ENCODE measurements at regions not wholly inside any gene's neighbourhood (a gene's known extent, or its start where the extent isn't known, plus 50 kb on each side); places are given as distances from the start of the nearest gene placed in this dataset.

DNA sequence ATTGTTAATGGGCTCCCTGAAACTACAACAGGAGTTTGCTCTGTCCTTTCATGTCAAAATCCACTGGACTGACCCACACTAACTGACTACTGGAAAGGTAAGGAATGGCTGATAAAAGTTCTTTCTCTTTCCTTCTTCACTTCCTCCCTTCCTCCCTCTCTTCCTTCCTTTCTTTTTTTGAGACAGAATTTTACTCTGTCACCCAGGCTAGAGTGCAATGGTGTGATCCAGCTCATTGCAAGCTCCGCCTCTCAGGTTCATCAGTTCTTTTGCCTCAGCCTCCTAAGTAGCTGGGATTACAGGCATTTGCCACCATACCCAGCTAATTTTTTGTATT is 85.2 kb downstream of the IGLL1 start:
- TF ChIP-seq L3MBTL2 (conservative IDR thresholded peaks at IDR 0.05) = no peak
- no peak for TF ChIP-seq LEF1 (IDR thresholded peaks at IDR 0.05; ENCODE audit: borderline replicate concordance)
- TF ChIP-seq FOXA1 (IDR thresholded peaks at IDR 0.05) = no peak
- no peak for TF ChIP-seq CTBP1 (IDR thresholded peaks at IDR 0.05; ENCODE audit: borderline replicate concordance)
- TF ChIP-seq, protein P1, sequence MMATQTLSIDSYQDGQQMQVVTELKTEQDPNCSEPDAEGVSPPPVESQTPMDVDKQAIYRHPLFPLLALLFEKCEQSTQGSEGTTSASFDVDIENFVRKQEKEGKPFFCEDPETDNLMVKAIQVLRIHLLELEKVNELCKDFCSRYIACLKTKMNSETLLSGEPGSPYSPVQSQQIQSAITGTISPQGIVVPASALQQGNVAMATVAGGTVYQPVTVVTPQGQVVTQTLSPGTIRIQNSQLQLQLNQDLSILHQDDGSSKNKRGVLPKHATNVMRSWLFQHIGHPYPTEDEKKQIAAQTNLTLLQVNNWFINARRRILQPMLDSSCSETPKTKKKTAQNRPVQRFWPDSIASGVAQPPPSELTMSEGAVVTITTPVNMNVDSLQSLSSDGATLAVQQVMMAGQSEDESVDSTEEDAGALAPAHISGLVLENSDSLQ (IDR thresholded peaks at IDR 0.05) = no peak
- TF ChIP-seq ZNF384 (IDR thresholded peaks at IDR 0.05) = no peak
- TF ChIP-seq FOXM1 (IDR thresholded peaks at IDR 0.05; ENCODE audit: borderline replicate concordance) = no peak
